Vagina (tissue), 2 donors: ENCODE measurements at regions not wholly inside any gene's neighbourhood (a gene's known extent, or its start where the extent isn't known, plus 50 kb on each side); places are given as distances from the start of the nearest gene placed in this dataset.

Experiments used
- POLR2A ChIP-seq, 2 donors: fragments of 450-650 bp; IDR thresholded peaks; one replicate each; pipeline ENCODE4 v1.6.1; 2017; ENCODE audit warnings: antibody characterized with exemption in 2 of 2, mild to moderate bottlenecking in 2 of 2, moderate library complexity in 2 of 2
- POLR2AphosphoS5 ChIP-seq, 2 donors: sonication (generic); formaldehyde crosslinking; IDR thresholded peaks; one replicate each; pipeline ENCODE4 v1.9.0; 2017; ENCODE audit warnings: antibody characterized with exemption in 2 of 2, mild to moderate bottlenecking in 2 of 2, low read depth in 1 of 2; ENCODE audit not compliant: insufficient read depth in 1 of 2
- TF ChIP-seq, protein P1 (sequence below), 3 experiments: fragments of 450-650 bp in 2 of 3; fragments of 200-600 bp in 1 of 3; sonication (generic) in 1 of 3; IDR thresholded peaks; one replicate each; pipeline ENCODE4 v1.5.1; 2017 to 2019; ENCODE audit warnings: antibody characterized with exemption in 3 of 3, mild to moderate bottlenecking in 2 of 3, moderate library complexity in 2 of 3

- TF ChIP-seq POLR2A (IDR thresholded peaks at IDR 0.05) (no peak), POLR2AphosphoS5 (IDR thresholded peaks at IDR 0.05; ENCODE audit: insufficient read depth in 1 of 2, low read depth in 1 of 2) (no peak)
- TF ChIP-seq, protein P1, sequence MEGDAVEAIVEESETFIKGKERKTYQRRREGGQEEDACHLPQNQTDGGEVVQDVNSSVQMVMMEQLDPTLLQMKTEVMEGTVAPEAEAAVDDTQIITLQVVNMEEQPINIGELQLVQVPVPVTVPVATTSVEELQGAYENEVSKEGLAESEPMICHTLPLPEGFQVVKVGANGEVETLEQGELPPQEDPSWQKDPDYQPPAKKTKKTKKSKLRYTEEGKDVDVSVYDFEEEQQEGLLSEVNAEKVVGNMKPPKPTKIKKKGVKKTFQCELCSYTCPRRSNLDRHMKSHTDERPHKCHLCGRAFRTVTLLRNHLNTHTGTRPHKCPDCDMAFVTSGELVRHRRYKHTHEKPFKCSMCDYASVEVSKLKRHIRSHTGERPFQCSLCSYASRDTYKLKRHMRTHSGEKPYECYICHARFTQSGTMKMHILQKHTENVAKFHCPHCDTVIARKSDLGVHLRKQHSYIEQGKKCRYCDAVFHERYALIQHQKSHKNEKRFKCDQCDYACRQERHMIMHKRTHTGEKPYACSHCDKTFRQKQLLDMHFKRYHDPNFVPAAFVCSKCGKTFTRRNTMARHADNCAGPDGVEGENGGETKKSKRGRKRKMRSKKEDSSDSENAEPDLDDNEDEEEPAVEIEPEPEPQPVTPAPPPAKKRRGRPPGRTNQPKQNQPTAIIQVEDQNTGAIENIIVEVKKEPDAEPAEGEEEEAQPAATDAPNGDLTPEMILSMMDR (IDR thresholded peaks at IDR 0.05) = no peak
Observed at GRCh38 chr5:155472780-155473179, 459.2 kb downstream of the KIF4B start.
